ENCODE measurements at regions not wholly inside any gene's neighbourhood (a gene's known extent, or its start where the extent isn't known, plus 50 kb on each side); places are given as distances from the start of the nearest gene placed in this dataset.

DNA sequence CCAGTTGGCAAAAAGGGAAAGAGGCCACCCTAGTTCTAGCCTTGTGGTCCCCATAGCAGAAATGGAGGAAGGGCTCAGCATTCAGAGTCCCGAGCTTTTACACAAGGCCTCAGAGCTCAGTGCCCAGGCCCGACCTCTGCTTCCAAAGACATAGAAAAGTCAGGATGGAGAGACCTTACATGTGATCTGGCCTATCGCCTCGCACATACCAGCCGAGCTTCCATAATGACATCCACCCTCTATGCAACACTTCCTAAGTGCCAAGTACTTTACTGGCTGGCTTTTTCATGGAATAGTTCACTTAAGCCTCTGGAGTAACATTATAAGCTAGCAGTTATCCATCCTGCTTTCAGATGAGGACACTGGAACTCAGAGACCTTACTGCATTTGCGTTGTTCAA lies 275.9 kb downstream of the FAM43A start:
- TF ChIP-seq POLR2AphosphoS5 (IDR thresholded peaks at IDR 0.05; ENCODE audit: low read depth, low read length), result no peak
- TF ChIP-seq POLR2A (IDR thresholded peaks at IDR 0.05; ENCODE audit: low read depth, low read length), result no peak

Measured in GM12891 (cell line).